ENCODE measurements at regions not wholly inside any gene's neighbourhood (a gene's known extent, or its start where the extent isn't known, plus 50 kb on each side); places are given as distances from the start of the nearest gene placed in this dataset.

GRCh38 chr3:482479-482878 is 285.9 kb downstream of the CHL1 start:
- TF ChIP-seq CTCF (IDR thresholded peaks at IDR 0.05; ENCODE audit: low read depth, low read length) (no peak), POLR2A (IDR thresholded peaks at IDR 0.05; ENCODE audit: extremely low read depth, insufficient read length) (no peak), MYC (IDR thresholded peaks at IDR 0.05; ENCODE audit: low read depth, low read length) (no peak)
- TF ChIP-seq, protein P1, sequence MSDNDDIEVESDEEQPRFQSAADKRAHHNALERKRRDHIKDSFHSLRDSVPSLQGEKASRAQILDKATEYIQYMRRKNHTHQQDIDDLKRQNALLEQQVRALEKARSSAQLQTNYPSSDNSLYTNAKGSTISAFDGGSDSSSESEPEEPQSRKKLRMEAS (IDR thresholded peaks at IDR 0.05; ENCODE audit: low read depth, low read length) = no peak
